Retinal pigment epithelial cell (primary cell): ENCODE measurements at regions not wholly inside any gene's neighbourhood (a gene's known extent, or its start where the extent isn't known, plus 50 kb on each side); places are given as distances from the start of the nearest gene placed in this dataset.
"Not testable (repeated sequence)": the region's sequence is repeated elsewhere in the genome, so short reads cannot be mapped to it uniquely, and the experiment has no call there.

Source experiments
- DNase-seq: peaks from one replicate; pipeline ENCODE4 v3.0.0-alpha.2; 2010; ENCODE audit warnings: low read depth
- H3K4me3 ChIP-seq: 2 replicates; pipeline ENCODE4 v1.5.1; 2011; ENCODE audit warnings: mild to moderate bottlenecking, low read length, control low read depth, moderate library complexity
- CTCF ChIP-seq: conservative IDR thresholded peaks from 2 replicates; pipeline ENCODE4 v1.5.1; 2011; ENCODE audit warnings: low read depth, low read length, control low read depth, inconsistent platforms

- TF ChIP-seq CTCF = no peak
- DNase-seq = no peak
- no peak overlapping the region for H3K4me3 ChIP-seq
These were observed 515.3 kb downstream of the IRS2 start for GRCh38 chr13:109271061-109271460.

GRCh38 chr13:109269381-109269780 is 517.0 kb downstream of the IRS2 start:
- not testable (repeated sequence) for DNase-seq, H3K4me3 ChIP-seq

- not testable (repeated sequence) for DNase-seq, H3K4me3 ChIP-seq
These were observed 517.9 kb downstream of the IRS2 start for GRCh38 chr13:109268492-109268891.

- not testable (repeated sequence) for DNase-seq, H3K4me3 ChIP-seq
These were observed 519.0 kb downstream of the IRS2 start for GRCh38 chr13:109267400-109267799.

- not testable (repeated sequence) for H3K4me3 ChIP-seq, DNase-seq
These were observed 521.0 kb downstream of the IRS2 start for GRCh38 chr13:109265438-109265742.

GRCh38 chr13:109264603-109265437 is 521.6 kb downstream of the IRS2 start:
- DNase-seq = not testable (repeated sequence)

GRCh38 chr13:109257761-109258157 is 528.6 kb downstream of the IRS2 start:
- not testable (repeated sequence) for DNase-seq, H3K4me3 ChIP-seq

More at GRCh38 chr13:109264603-109265437, 521.6 kb downstream of the IRS2 start:
- not testable (repeated sequence) for H3K4me3 ChIP-seq
